Loucy (cell line): ENCODE measurements at regions not wholly inside any gene's neighbourhood (a gene's known extent, or its start where the extent isn't known, plus 50 kb on each side); places are given as distances from the start of the nearest gene placed in this dataset.

Source experiments
- H2AFZ ChIP-seq: fragments of 200-600 bp; sonication (generic); 2 replicates; pipeline ENCODE4 v1.6.0; 2016; ENCODE audit warnings: antibody characterized with exemption, mild to moderate bottlenecking, low read length, moderate library complexity
- H3F3A ChIP-seq: fragments of 200-600 bp; 2 replicates; pipeline ENCODE4 v1.6.0; 2016; ENCODE audit warnings: antibody characterized with exemption, low read depth, mild to moderate bottlenecking
- H3K27me3 ChIP-seq: fragments of 200-600 bp; sonication (generic); 2 replicates; pipeline ENCODE4 v1.6.1; 2014; ENCODE audit warnings: low read length, mild to moderate bottlenecking; ENCODE audit not compliant: insufficient read depth, poor library complexity, severe bottlenecking
- H3K36me3 ChIP-seq: fragments of 200-600 bp; sonication (generic); 2 replicates; pipeline ENCODE4 v1.6.1; 2016; ENCODE audit warnings: low read length; ENCODE audit not compliant: insufficient read depth
- H3K4me1 ChIP-seq: fragments of 200-600 bp; sonication (generic); 2 replicates; pipeline ENCODE4 v1.5.1; 2014; ENCODE audit warnings: low read length, mild to moderate bottlenecking; ENCODE audit not compliant: insufficient read depth, poor library complexity, severe bottlenecking
- H3K4me2 ChIP-seq: fragments of 200-600 bp; sonication (generic); 2 replicates; pipeline ENCODE4 v1.6.0; 2014; ENCODE audit warnings: antibody characterized with exemption, low read length, low read depth, mild to moderate bottlenecking; ENCODE audit not compliant: poor library complexity, severe bottlenecking
- H3K4me3 ChIP-seq: fragments of 200-600 bp; sonication (generic); 2 replicates; pipeline ENCODE4 v1.5.1; 2014; ENCODE audit warnings: low read length, mild to moderate bottlenecking, mixed read lengths; ENCODE audit not compliant: poor library complexity, severe bottlenecking
- H3K79me2 ChIP-seq: fragments of 200-600 bp; sonication (generic); 2 replicates; pipeline ENCODE4 v1.6.1; 2014; ENCODE audit warnings: low read length; ENCODE audit not compliant: insufficient read depth
- H3K9ac ChIP-seq: fragments of 200-600 bp; sonication (generic); 2 replicates; pipeline ENCODE4 v1.6.0; 2014; ENCODE audit warnings: mild to moderate bottlenecking, low read depth, low read length, moderate library complexity; ENCODE audit not compliant: poor library complexity, severe bottlenecking
- H3K9me2 ChIP-seq: fragments of 200-600 bp; sonication (generic); replicated peaks from 2 replicates; pipeline ENCODE4 v1.6.1; 2016; ENCODE audit warnings: low read depth, low read length, mixed read lengths
- H3K9me3 ChIP-seq: fragments of 200-600 bp; sonication (generic); 2 replicates; pipeline ENCODE4 v1.6.1; 2014; ENCODE audit warnings: mild to moderate bottlenecking, antibody characterized with exemption, low read length, low read depth; ENCODE audit not compliant: insufficient read depth
- H4K20me1 ChIP-seq: fragments of 200-600 bp; sonication (generic); 2 replicates; pipeline ENCODE4 v1.6.0; 2014; ENCODE audit warnings: antibody characterized with exemption, low read length, mild to moderate bottlenecking; ENCODE audit not compliant: insufficient read depth, poor library complexity, severe bottlenecking
- CTCF ChIP-seq: fragments of 200-600 bp; sonication (generic); conservative IDR thresholded peaks from 2 replicates; pipeline ENCODE4 v1.5.1; 2014; ENCODE audit warnings: mild to moderate bottlenecking, antibody characterized with exemption, low read length
- EZH2phosphoT487 ChIP-seq: fragments of 200-600 bp; IDR thresholded peaks from 2 replicates; pipeline ENCODE4 v1.6.1; 2018; ENCODE audit warnings: antibody characterized with exemption, mild to moderate bottlenecking, moderate library complexity, borderline replicate concordance

GRCh38 chr6:159436581-159436980 lies 256.5 kb downstream of the SOD2 start:
- Histone ChIP-seq H3K4me1 (no peaks in the 10 kb centered on the region), H3K4me3 (no peak overlapping the region), H2AFZ (no peak overlapping the region), H4K20me1 (no peaks in the 10 kb centered on the region), H3K36me3 (no peaks in the 10 kb centered on the region), H3K4me2 (no peak overlapping the region), H3F3A (no peaks in the 10 kb centered on the region), H3K79me2 (no peaks in the 10 kb centered on the region), H3K9me3 (peaks cover 5% of the 10 kb centered on the region; the same call in 1 of the 2 replicates), H3K27me3 (no peaks in the 10 kb centered on the region), H3K9ac (no peak overlapping the region), H3K9me2 (no peaks in the 10 kb centered on the region)
- no peak for TF ChIP-seq EZH2phosphoT487
- TF ChIP-seq CTCF: no peak

- no peaks in the 10 kb centered on the region for H4K20me1 ChIP-seq
- TF ChIP-seq EZH2phosphoT487: no peak
- no peak for TF ChIP-seq CTCF
- H3K4me2 ChIP-seq: no peak overlapping the region
- H3K27me3 ChIP-seq: no peaks in the 10 kb centered on the region
- no peak overlapping the region for H2AFZ ChIP-seq
- no peaks in the 10 kb centered on the region for H3K36me3 ChIP-seq
- no peaks in the 10 kb centered on the region for H3K4me1 ChIP-seq
- H3F3A ChIP-seq: no peaks in the 10 kb centered on the region
- H3K9me2 ChIP-seq: no peaks in the 10 kb centered on the region
- H3K4me3 ChIP-seq: no peak overlapping the region
- peaks cover 5% of the 10 kb centered on the region; the same call in 1 of the 2 replicates for H3K9me3 ChIP-seq
- H3K9ac ChIP-seq: no peak overlapping the region
- H3K79me2 ChIP-seq: no peaks in the 10 kb centered on the region
Observed at GRCh38 chr6:159435701-159436100, 257.3 kb downstream of the SOD2 start.

- H3K27me3 ChIP-seq: no peaks in the 10 kb centered on the region
- no peak for TF ChIP-seq EZH2phosphoT487
- no peak for TF ChIP-seq CTCF
- no peaks in the 10 kb centered on the region for H4K20me1 ChIP-seq
- H3K79me2 ChIP-seq: no peaks in the 10 kb centered on the region
- no peaks in the 10 kb centered on the region for H3F3A ChIP-seq
- H3K4me3 ChIP-seq: no peak overlapping the region
- no peak overlapping the region for H3K9ac ChIP-seq
- no peaks in the 10 kb centered on the region for H3K36me3 ChIP-seq
- peaks cover 5% of the 10 kb centered on the region; the same call in 1 of the 2 replicates for H3K9me3 ChIP-seq
- no peak overlapping the region for H3K4me2 ChIP-seq
- H3K9me2 ChIP-seq: no peaks in the 10 kb centered on the region
- no peak overlapping the region for H2AFZ ChIP-seq
- no peaks in the 10 kb centered on the region for H3K4me1 ChIP-seq
Observed at GRCh38 chr6:159434410-159434809, 258.6 kb downstream of the SOD2 start.
